MM.1S (cell line): ENCODE measurements at regions not wholly inside any gene's neighbourhood (a gene's known extent, or its start where the extent isn't known, plus 50 kb on each side); places are given as distances from the start of the nearest gene placed in this dataset.

Source experiments
- DNase-seq: peaks from one replicate; pipeline ENCODE4 v3.0.0-alpha.2; 2015
- H2AFZ ChIP-seq: fragments of 300-600 bp; sonication (generic); 2 replicates; pipeline ENCODE4 v1.6.0; 2016; ENCODE audit warnings: antibody characterized with exemption, low read length
- H3F3A ChIP-seq: fragments of 300-600 bp; sonication (generic); 2 replicates; pipeline ENCODE4 v1.6.1; 2016; ENCODE audit warnings: mild to moderate bottlenecking, antibody characterized with exemption, low read length, moderate library complexity, mixed read lengths; ENCODE audit not compliant: insufficient read depth
- H3K27ac ChIP-seq: fragments of 300-600 bp; sonication (generic); 2 replicates; pipeline ENCODE4 v1.5.1; 2016; ENCODE audit warnings: mild to moderate bottlenecking, low read length
- H3K27me3 ChIP-seq: fragments of 300-600 bp; sonication (generic); replicated peaks from 2 replicates; pipeline ENCODE4 v1.6.0; 2016; ENCODE audit warnings: low read length; ENCODE audit not compliant: insufficient read depth
- H3K36me3 ChIP-seq: fragments of 300-600 bp; sonication (generic); replicated peaks from 2 replicates; pipeline ENCODE4 v1.6.1; 2016; ENCODE audit warnings: mild to moderate bottlenecking, low read length, mixed read lengths; ENCODE audit not compliant: insufficient read depth
- H3K4me1 ChIP-seq: fragments of 300-600 bp; sonication (generic); 2 replicates; pipeline ENCODE4 v1.6.1; 2016; ENCODE audit warnings: low read length, mixed read lengths
- H3K4me2 ChIP-seq: fragments of 300-600 bp; sonication (generic); 2 replicates; pipeline ENCODE4 v1.6.0; 2016; ENCODE audit warnings: low read depth, low read length
- H3K4me3 ChIP-seq: fragments of 300-600 bp; sonication (generic); 2 replicates; pipeline ENCODE4 v1.5.1; 2016; ENCODE audit warnings: low read length, mixed read lengths
- H3K79me2 ChIP-seq: fragments of 300-600 bp; sonication (generic); 2 replicates; pipeline ENCODE4 v1.6.1; 2016; ENCODE audit warnings: mixed run types, low read length, mixed read lengths
- H3K9ac ChIP-seq: fragments of 300-600 bp; sonication (generic); 2 replicates; pipeline ENCODE4 v1.6.1; 2016; ENCODE audit warnings: low read length, mixed read lengths
- H3K9me2 ChIP-seq: fragments of 300-600 bp; sonication (generic); replicated peaks from 2 replicates; pipeline ENCODE4 v1.6.1; 2016; ENCODE audit warnings: mild to moderate bottlenecking, low read length, mixed read lengths; ENCODE audit not compliant: insufficient read depth
- H3K9me3 ChIP-seq: fragments of 300-600 bp; sonication (generic); replicated peaks from 2 replicates; pipeline ENCODE4 v1.6.1; 2016; ENCODE audit warnings: mild to moderate bottlenecking, low read length, mixed read lengths; ENCODE audit not compliant: insufficient read depth
- H4K20me1 ChIP-seq: fragments of 300-600 bp; sonication (generic); 2 replicates; pipeline ENCODE4 v1.6.1; 2016; ENCODE audit warnings: mild to moderate bottlenecking, low read length, moderate library complexity, mixed read lengths; ENCODE audit not compliant: insufficient read depth
- CTCF ChIP-seq: fragments of 300-600 bp; sonication (generic); IDR thresholded peaks from 2 replicates; pipeline ENCODE4 v1.5.1; 2016; ENCODE audit warnings: antibody characterized with exemption, low read length, mixed read lengths
- EZH2 ChIP-seq: fragments of 300-600 bp; sonication (generic); optimal IDR thresholded peaks from 2 replicates; pipeline ENCODE3; 2017; ENCODE audit warnings: low read depth, mild to moderate bottlenecking, antibody characterized with exemption, low read length, mixed read lengths
- EZH2phosphoT487 ChIP-seq: fragments of 300-600 bp; sonication (generic); IDR thresholded peaks from 2 replicates; pipeline ENCODE4 v1.6.1; 2018; ENCODE audit warnings: antibody characterized with exemption, low read length

GRCh38 chr2:134189009-134189720 lies 64.7 kb upstream of the MGAT5 start:
- no peaks in the 10 kb centered on the region for H4K20me1 ChIP-seq
- H3K79me2 ChIP-seq: peaks cover 97% of the 10 kb centered on the region
- H3K4me3 ChIP-seq: no peak overlapping the region
- no peaks in the 10 kb centered on the region for H3K9me2 ChIP-seq
- H2AFZ ChIP-seq: no peak overlapping the region
- H3F3A ChIP-seq: peaks cover 14% of the 10 kb centered on the region
- H3K36me3 ChIP-seq: 0 out of 2 replicates have a peak, but pooled peaks cover 4% of the 10 kb centered on the region
- H3K27ac ChIP-seq: no peak overlapping the region
- no peak overlapping the region for H3K4me2 ChIP-seq
- no peak for DNase-seq
- no peaks in the 10 kb centered on the region for H3K27me3 ChIP-seq
- H3K4me1 ChIP-seq: peaks cover 45% of the 10 kb centered on the region
- H3K9me3 ChIP-seq: no peaks in the 10 kb centered on the region
- H3K9ac ChIP-seq: no peak overlapping the region
- no peak for TF ChIP-seq EZH2
- TF ChIP-seq EZH2phosphoT487: no peak
- no peak for TF ChIP-seq CTCF

GRCh38 chr2:134190062-134190806 lies 63.6 kb upstream of the MGAT5 start:
- H3K36me3 ChIP-seq: 0 out of 2 replicates have a peak, but pooled peaks cover 4% of the 10 kb centered on the region

GRCh38 chr2:134190807-134191203 lies 63.1 kb upstream of the MGAT5 start:
- Histone ChIP-seq H4K20me1 (no peaks in the 10 kb centered on the region), H3K79me2 (peaks cover 97% of the 10 kb centered on the region), H3K4me1 (peaks cover 29% of the 10 kb centered on the region), H3K4me2 (no peak overlapping the region), H3K9me3 (no peaks in the 10 kb centered on the region), H3F3A (0 out of 2 replicates have a peak, but pooled peaks cover 8% of the 10 kb centered on the region), H3K27ac (no peak overlapping the region), H2AFZ (no peak overlapping the region), H3K27me3 (no peaks in the 10 kb centered on the region), H3K9ac (no peak overlapping the region), H3K4me3 (no peak overlapping the region), H3K9me2 (no peaks in the 10 kb centered on the region), H3K36me3 (0 out of 2 replicates have a peak, but pooled peaks cover 4% of the 10 kb centered on the region)
- TF ChIP-seq EZH2: no peak
- no peak for TF ChIP-seq CTCF
- TF ChIP-seq EZH2phosphoT487: no peak
- no peak for DNase-seq

More at GRCh38 chr2:134190062-134190806, 63.6 kb upstream of the MGAT5 start:
- Histone ChIP-seq H4K20me1 (no peaks in the 10 kb centered on the region), H3K9me3 (no peaks in the 10 kb centered on the region), H3K4me3 (no peak overlapping the region), H3K9me2 (no peaks in the 10 kb centered on the region), H3K27me3 (no peaks in the 10 kb centered on the region), H3K27ac (peak overlapping the region; percentile 32; the same call in 1 of the 2 replicates), H2AFZ (no peak overlapping the region), H3K4me2 (no peak overlapping the region), H3F3A (0 out of 2 replicates have a peak, but pooled peaks cover 8% of the 10 kb centered on the region), H3K4me1 (peaks cover 34% of the 10 kb centered on the region), H3K79me2 (peaks cover 97% of the 10 kb centered on the region), H3K9ac (no peak overlapping the region)
- DNase-seq: no peak
- TF ChIP-seq EZH2 (no peak), CTCF (no peak), EZH2phosphoT487 (no peak)
